K562 (cell line): ENCODE measurements at regions not wholly inside any gene's neighbourhood (a gene's known extent, or its start where the extent isn't known, plus 50 kb on each side); places are given as distances from the start of the nearest gene placed in this dataset.

Source experiments
- ATAC-seq: fragments of 200-7000 bp; cut with Tn5 transposase; 3 replicates; pipeline ENCODE4 v1.9.1; 2020; ENCODE audit warnings: moderate library complexity
- BruUV-seq: library from RNA; stranded (reverse); fragments of 400-500 nt; replicated peaks from 2 replicates; lab custom pipeline; 2021; lab: Mats Ljungman, UMichigan
- CTCF ChIA-PET: fragments of 300-600 bp; formaldehyde crosslinking; extraction: SDS; loops from one replicate; lab custom pipeline; 2021; ENCODE audit warnings: low intra/inter-chr PET ratio; lab: Yijun Ruan, JAX
- POLR2A ChIA-PET: fragments of 300-600, 350-650 bp; sonication (Branson Sonifier 250); formaldehyde crosslinking; extraction: SDS; loops from one replicate; lab custom pipeline; 2021; ENCODE audit warnings: antibody characterized with exemption, inconsistent platforms; lab: Yijun Ruan, JAX
- DNase-seq, 4 experiments: peaks; one replicate each; pipeline versions ENCODE4 v3.0.0 to v3.0.0-alpha.2; 2011 to 2018; ENCODE audit warnings: low spot score in 3 of 4, mixed read lengths in 3 of 4; ENCODE audit errors: extremely low read depth in 1 of 4
- FAIRE-seq: peaks from 2 replicates; lab custom pipeline; 2011; peaks lifted over from hg19 to GRCh38; lab: Jason Lieb, UNC
- H2AFZ ChIP-seq: 2 replicates; pipeline ENCODE4 v1.6.0; 2011; ENCODE audit warnings: low read depth, low read length, control low read depth, inconsistent platforms
- H3K27ac ChIP-seq: fragments of 200-600 bp; 3 replicates; pipeline ENCODE4 v1.8.0; 2011; ENCODE audit warnings: low read depth, mild to moderate bottlenecking, control low read depth, inconsistent platforms, low read length, moderate library complexity, mixed read lengths; ENCODE audit errors: extremely low read depth
- H3K27me3 ChIP-seq, 2 experiments: fragments of 300-600 bp in 1 of 2; 2 replicates in 1 of 2; 3 replicates in 1 of 2; pipeline versions ENCODE4 v1.6.0 to v1.8.0; 2011; ENCODE audit warnings: inconsistent platforms in 2 of 2, low read length in 2 of 2, mild to moderate bottlenecking in 1 of 2, mixed read lengths in 1 of 2, moderate library complexity in 1 of 2; ENCODE audit not compliant: control insufficient read depth in 2 of 2, insufficient read depth in 2 of 2
- H3K36me3 ChIP-seq: fragments of 300-600 bp; 3 replicates; pipeline ENCODE4 v1.8.0; 2011; ENCODE audit warnings: mild to moderate bottlenecking, low read length, inconsistent platforms; ENCODE audit not compliant: control insufficient read depth, insufficient read depth
- H3K4me1 ChIP-seq, 2 experiments: fragments of 200-600 bp in 1 of 2; replicated peaks in 1 of 2; 2 replicates in 1 of 2; 3 replicates in 1 of 2; pipeline versions ENCODE4 v1.5.1 to v1.8.0; 2011; ENCODE audit warnings: inconsistent platforms in 2 of 2, low read length in 2 of 2, mild to moderate bottlenecking in 1 of 2, mixed read lengths in 1 of 2, moderate library complexity in 1 of 2; ENCODE audit not compliant: control insufficient read depth in 2 of 2, insufficient read depth in 2 of 2
- H3K4me2 ChIP-seq: 2 replicates; pipeline ENCODE4 v1.6.1; 2011; ENCODE audit warnings: low read length, control low read depth, inconsistent platforms, mixed read lengths; ENCODE audit not compliant: insufficient read depth
- H3K4me3 ChIP-seq: fragments of 200-600 bp; sonication (generic), shearing (Covaris generic); 2 replicates; pipeline ENCODE4 v1.5.1; 2016; ENCODE audit warnings: control low read depth, inconsistent platforms
- H3K79me2 ChIP-seq: fragments of 200-600 bp; 3 replicates; pipeline ENCODE4 v1.8.0; 2011; ENCODE audit warnings: low read length, inconsistent platforms; ENCODE audit not compliant: control insufficient read depth, insufficient read depth
- H3K9ac ChIP-seq, 2 experiments: 2 replicates each; pipeline versions ENCODE4 v1.6.0 to v1.6.1; 2011; ENCODE audit warnings: low read depth in 2 of 2, low read length in 2 of 2, control low read depth in 1 of 2, inconsistent platforms in 1 of 2, mild to moderate bottlenecking in 1 of 2, mixed read lengths in 1 of 2; ENCODE audit not compliant: insufficient read depth in 1 of 2
- H3K9me1 ChIP-seq: one replicate; pipeline ENCODE4 v1.6.0; 2011; ENCODE audit warnings: inconsistent platforms, mild to moderate bottlenecking, low read length, moderate library complexity; ENCODE audit not compliant: control insufficient read depth, insufficient read depth
- H3K9me3 ChIP-seq: replicated peaks from 2 replicates; pipeline ENCODE4 v1.5.1; 2011; ENCODE audit warnings: low read depth, low read length, inconsistent platforms; ENCODE audit not compliant: control insufficient read depth, insufficient read depth
- H4K20me1 ChIP-seq: replicated peaks from 2 replicates; pipeline ENCODE4 v1.6.1; 2011; ENCODE audit warnings: low read length, inconsistent platforms, mixed read lengths; ENCODE audit not compliant: control insufficient read depth, insufficient read depth
- KDM2B ChIP-seq: fragments of 250-450 bp; sonication (Bioruptor Pico); IDR thresholded peaks from 2 replicates; pipeline ENCODE4 v1.8.0; 2021; ENCODE audit warnings: mild to moderate bottlenecking, moderate library complexity
- POLR2B ChIP-seq: fragments of 450-650 bp; IDR thresholded peaks from 2 replicates; pipeline ENCODE4 v1.6.1; 2018; ENCODE audit warnings: low read depth; ENCODE audit not compliant: partially characterized antibody
- POLR2G ChIP-seq: fragments of 200-400 bp; formaldehyde crosslinking; IDR thresholded peaks from 2 replicates; pipeline ENCODE4 v1.6.1; 2017; ENCODE audit warnings: low read depth, mild to moderate bottlenecking, antibody characterized with exemption, low read length, moderate library complexity
- ZNF589 ChIP-seq: fragments of 200-800 bp; sonication (Bioruptor generic); IDR thresholded peaks from 2 replicates; pipeline ENCODE4 v1.6.1; 2016; ENCODE audit warnings: low read depth, missing genetic modification characterization, missing compliant biosample characterization
- WGBS: fragments of 100-300 bp; shearing (Covaris generic); methylation state at CpG from one replicate; pipeline ENCODE4 v1.1.6; 2016; ENCODE audit warnings: low coverage, mixed read lengths; ENCODE audit not compliant: insufficient coverage; ENCODE audit errors: missing lambda C conversion rate; 5-methylcytosine and 5-hydroxymethylcytosine counted together
- in situ Hi-C: fragments of 300-500 bp; cut with MboI; formaldehyde crosslinking; loops from 4 replicates; pipeline ENCODE4 v1.15.0; 2018; ENCODE audit warnings: inconsistent platforms, mixed read lengths
- intact Hi-C: fragments of 100-400 bp; cut with micrococcal nuclease; formaldehyde crosslinking; loops from 2 replicates; pipeline ENCODE4 v1.14.2; 2022
- TF ChIP-seq, protein P1 (sequence below): fragments of 250-450 bp; sonication (Bioruptor Pico); IDR thresholded peaks from 2 replicates; pipeline ENCODE4 v1.4.0; 2020; ENCODE audit warnings: borderline replicate concordance
- TF ChIP-seq, protein P2 (sequence below): IDR thresholded peaks from 2 replicates; pipeline ENCODE4 v1.6.1; 2011; ENCODE audit not compliant: insufficient read length; ENCODE audit errors: extremely low read depth
- TF ChIP-seq, protein P3 (sequence below): fragments of 200-600 bp; sonication (generic); IDR thresholded peaks from one replicate; pipeline ENCODE4 v1.6.1; 2012; ENCODE audit warnings: mild to moderate bottlenecking, low read depth, low read length, inconsistent platforms

DNA sequence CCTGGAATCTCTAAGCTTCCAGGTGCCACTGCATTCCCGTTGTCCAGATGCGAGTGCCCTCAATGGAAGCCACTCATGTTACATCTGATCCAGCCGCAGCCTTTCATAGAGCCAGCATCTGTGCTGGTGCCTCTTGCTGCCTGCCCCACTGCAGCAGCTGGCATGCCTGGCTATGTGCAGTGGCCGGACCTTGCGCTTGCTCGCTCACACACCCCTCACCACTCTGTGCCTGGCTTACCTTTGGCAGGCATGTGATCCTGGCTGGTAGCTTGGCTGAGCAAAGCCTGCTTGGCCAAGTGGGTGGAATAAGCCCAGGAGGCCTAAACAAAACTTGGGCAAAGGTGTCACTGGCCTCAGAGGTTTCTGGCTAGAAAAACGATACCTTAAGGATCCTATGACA is 59.5 kb upstream of the CDKN2AIP start (continued):
- TF ChIP-seq, protein P1, sequence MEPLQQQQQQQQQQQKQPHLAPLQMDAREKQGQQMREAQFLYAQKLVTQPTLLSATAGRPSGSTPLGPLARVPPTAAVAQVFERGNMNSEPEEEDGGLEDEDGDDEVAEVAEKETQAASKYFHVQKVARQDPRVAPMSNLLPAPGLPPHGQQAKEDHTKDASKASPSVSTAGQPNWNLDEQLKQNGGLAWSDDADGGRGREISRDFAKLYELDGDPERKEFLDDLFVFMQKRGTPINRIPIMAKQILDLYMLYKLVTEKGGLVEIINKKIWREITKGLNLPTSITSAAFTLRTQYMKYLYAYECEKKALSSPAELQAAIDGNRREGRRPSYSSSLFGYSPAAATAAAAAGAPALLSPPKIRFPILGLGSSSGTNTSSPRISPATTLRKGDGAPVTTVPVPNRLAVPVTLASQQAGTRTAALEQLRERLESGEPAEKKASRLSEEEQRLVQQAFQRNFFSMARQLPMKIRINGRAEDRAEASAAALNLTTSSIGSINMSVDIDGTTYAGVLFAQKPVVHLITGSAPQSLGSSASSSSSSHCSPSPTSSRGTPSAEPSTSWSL = no peak
- TF ChIP-seq, protein P2, sequence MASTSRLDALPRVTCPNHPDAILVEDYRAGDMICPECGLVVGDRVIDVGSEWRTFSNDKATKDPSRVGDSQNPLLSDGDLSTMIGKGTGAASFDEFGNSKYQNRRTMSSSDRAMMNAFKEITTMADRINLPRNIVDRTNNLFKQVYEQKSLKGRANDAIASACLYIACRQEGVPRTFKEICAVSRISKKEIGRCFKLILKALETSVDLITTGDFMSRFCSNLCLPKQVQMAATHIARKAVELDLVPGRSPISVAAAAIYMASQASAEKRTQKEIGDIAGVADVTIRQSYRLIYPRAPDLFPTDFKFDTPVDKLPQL = no peak
- TF ChIP-seq KDM2B (CRISPR knock-in tag) = no peak

DNA sequence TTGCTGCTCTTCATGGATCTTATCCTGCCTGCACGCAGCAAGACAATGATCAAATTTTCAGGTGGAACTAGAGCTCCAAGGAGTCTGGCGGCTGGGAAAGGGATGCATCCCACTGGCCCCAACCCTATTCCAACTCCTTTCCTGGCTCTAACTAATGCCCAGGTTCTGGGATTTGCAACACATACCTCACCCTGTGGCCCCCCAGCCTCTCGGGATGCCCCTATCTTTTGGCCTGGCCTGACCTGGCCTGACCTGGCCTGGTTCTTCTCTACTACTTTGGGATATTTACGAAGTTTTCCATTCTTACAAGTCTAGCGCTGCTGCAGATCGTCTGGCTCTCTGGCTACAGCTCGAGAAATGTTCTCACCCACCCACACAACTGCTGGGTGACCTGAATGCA is 56.4 kb upstream of the CDKN2AIP start:
- in situ Hi-C loops (no loop called here), intact Hi-C loops (no loop called here)
- H3K4me2 ChIP-seq = no peak overlapping the region
- ChIA-PET CTCF (no interaction called here), POLR2A (interaction anchor here (0.5 to 0.6 kb wide), 2 partner anchors 63 to 238 kb away, joined by 3 read pairs; no protein-coding TSS in a partner anchor)
- ATAC-seq = no peak
- H2AFZ ChIP-seq = no peak overlapping the region
- no peaks in the 10 kb centered on the region for H3K79me2 ChIP-seq
- H3K4me3 ChIP-seq = no peak overlapping the region
- no TSS peak for BruUV-seq
- H3K27me3 ChIP-seq = no peaks in the 10 kb centered on the region
- peaks cover 4 to 9% of the 10 kb centered on the region in 2 experiments; a peak in 2 of 5 replicates for H3K4me1 ChIP-seq
- no peaks in the 10 kb centered on the region for H3K9me1 ChIP-seq
- no peak for FAIRE-seq
- H3K36me3 ChIP-seq = no peaks in the 10 kb centered on the region
- H3K27ac ChIP-seq = no peak overlapping the region
- H3K9ac ChIP-seq = no peak overlapping the region
- no peak for DNase-seq
- H3K9me3 ChIP-seq = peaks cover 6% of the 10 kb centered on the region; the same call in 1 of the 2 replicates
- 30% methylated on average over 7 of the region's 7 CpGs for WGBS
- no peaks in the 10 kb centered on the region for H4K20me1 ChIP-seq
- TF ChIP-seq, protein P3, sequence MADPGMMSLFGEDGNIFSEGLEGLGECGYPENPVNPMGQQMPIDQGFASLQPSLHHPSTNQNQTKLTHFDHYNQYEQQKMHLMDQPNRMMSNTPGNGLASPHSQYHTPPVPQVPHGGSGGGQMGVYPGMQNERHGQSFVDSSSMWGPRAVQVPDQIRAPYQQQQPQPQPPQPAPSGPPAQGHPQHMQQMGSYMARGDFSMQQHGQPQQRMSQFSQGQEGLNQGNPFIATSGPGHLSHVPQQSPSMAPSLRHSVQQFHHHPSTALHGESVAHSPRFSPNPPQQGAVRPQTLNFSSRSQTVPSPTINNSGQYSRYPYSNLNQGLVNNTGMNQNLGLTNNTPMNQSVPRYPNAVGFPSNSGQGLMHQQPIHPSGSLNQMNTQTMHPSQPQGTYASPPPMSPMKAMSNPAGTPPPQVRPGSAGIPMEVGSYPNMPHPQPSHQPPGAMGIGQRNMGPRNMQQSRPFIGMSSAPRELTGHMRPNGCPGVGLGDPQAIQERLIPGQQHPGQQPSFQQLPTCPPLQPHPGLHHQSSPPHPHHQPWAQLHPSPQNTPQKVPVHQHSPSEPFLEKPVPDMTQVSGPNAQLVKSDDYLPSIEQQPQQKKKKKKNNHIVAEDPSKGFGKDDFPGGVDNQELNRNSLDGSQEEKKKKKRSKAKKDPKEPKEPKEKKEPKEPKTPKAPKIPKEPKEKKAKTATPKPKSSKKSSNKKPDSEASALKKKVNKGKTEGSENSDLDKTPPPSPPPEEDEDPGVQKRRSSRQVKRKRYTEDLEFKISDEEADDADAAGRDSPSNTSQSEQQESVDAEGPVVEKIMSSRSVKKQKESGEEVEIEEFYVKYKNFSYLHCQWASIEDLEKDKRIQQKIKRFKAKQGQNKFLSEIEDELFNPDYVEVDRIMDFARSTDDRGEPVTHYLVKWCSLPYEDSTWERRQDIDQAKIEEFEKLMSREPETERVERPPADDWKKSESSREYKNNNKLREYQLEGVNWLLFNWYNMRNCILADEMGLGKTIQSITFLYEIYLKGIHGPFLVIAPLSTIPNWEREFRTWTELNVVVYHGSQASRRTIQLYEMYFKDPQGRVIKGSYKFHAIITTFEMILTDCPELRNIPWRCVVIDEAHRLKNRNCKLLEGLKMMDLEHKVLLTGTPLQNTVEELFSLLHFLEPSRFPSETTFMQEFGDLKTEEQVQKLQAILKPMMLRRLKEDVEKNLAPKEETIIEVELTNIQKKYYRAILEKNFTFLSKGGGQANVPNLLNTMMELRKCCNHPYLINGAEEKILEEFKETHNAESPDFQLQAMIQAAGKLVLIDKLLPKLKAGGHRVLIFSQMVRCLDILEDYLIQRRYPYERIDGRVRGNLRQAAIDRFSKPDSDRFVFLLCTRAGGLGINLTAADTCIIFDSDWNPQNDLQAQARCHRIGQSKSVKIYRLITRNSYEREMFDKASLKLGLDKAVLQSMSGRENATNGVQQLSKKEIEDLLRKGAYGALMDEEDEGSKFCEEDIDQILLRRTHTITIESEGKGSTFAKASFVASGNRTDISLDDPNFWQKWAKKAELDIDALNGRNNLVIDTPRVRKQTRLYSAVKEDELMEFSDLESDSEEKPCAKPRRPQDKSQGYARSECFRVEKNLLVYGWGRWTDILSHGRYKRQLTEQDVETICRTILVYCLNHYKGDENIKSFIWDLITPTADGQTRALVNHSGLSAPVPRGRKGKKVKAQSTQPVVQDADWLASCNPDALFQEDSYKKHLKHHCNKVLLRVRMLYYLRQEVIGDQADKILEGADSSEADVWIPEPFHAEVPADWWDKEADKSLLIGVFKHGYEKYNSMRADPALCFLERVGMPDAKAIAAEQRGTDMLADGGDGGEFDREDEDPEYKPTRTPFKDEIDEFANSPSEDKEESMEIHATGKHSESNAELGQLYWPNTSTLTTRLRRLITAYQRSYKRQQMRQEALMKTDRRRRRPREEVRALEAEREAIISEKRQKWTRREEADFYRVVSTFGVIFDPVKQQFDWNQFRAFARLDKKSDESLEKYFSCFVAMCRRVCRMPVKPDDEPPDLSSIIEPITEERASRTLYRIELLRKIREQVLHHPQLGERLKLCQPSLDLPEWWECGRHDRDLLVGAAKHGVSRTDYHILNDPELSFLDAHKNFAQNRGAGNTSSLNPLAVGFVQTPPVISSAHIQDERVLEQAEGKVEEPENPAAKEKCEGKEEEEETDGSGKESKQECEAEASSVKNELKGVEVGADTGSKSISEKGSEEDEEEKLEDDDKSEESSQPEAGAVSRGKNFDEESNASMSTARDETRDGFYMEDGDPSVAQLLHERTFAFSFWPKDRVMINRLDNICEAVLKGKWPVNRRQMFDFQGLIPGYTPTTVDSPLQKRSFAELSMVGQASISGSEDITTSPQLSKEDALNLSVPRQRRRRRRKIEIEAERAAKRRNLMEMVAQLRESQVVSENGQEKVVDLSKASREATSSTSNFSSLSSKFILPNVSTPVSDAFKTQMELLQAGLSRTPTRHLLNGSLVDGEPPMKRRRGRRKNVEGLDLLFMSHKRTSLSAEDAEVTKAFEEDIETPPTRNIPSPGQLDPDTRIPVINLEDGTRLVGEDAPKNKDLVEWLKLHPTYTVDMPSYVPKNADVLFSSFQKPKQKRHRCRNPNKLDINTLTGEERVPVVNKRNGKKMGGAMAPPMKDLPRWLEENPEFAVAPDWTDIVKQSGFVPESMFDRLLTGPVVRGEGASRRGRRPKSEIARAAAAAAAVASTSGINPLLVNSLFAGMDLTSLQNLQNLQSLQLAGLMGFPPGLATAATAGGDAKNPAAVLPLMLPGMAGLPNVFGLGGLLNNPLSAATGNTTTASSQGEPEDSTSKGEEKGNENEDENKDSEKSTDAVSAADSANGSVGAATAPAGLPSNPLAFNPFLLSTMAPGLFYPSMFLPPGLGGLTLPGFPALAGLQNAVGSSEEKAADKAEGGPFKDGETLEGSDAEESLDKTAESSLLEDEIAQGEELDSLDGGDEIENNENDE = no peak
- TF ChIP-seq ZNF589 (CRISPR knock-in tag) (no peak), POLR2G (no peak), POLR2B (no peak)
